Spinal cord (tissue), 9 donors: ENCODE measurements at regions not wholly inside any gene's neighbourhood (a gene's known extent, or its start where the extent isn't known, plus 50 kb on each side); places are given as distances from the start of the nearest gene placed in this dataset.

Experiments used
- DNase-seq, 6 donors: peaks; one replicate each; pipeline versions ENCODE4 v3.0.0 to v3.0.0-alpha.2; 2013 to 2015; ENCODE audit warnings: low spot score in 6 of 6, low read depth in 4 of 6
- H3K27ac ChIP-seq: one replicate; pipeline ENCODE4 v1.5.1; 2013; ENCODE audit warnings: low read depth, low read length, control low read depth
- H3K27me3 ChIP-seq: one replicate; pipeline ENCODE4 v1.6.1; 2013; ENCODE audit warnings: low read length; ENCODE audit not compliant: control insufficient read depth, insufficient read depth
- H3K36me3 ChIP-seq: one replicate; pipeline ENCODE4 v1.6.1; 2013; ENCODE audit warnings: low read length; ENCODE audit not compliant: control insufficient read depth, insufficient read depth
- H3K4me1 ChIP-seq: one replicate; pipeline ENCODE4 v1.6.1; 2013; ENCODE audit warnings: low read length; ENCODE audit not compliant: control insufficient read depth, insufficient read depth
- H3K4me3 ChIP-seq: one replicate; pipeline ENCODE4 v1.5.1; 2013; ENCODE audit warnings: low read depth, low read length, control low read depth
- H3K9me3 ChIP-seq: one replicate; pipeline ENCODE4 v1.6.1; 2013; ENCODE audit warnings: low read length; ENCODE audit not compliant: control insufficient read depth, insufficient read depth
- WGBS: methylation state at CpG from one replicate; pipeline ENCODE4 v1.1.5; 2013; ENCODE audit warnings: missing lambda C conversion rate; ENCODE audit not compliant: insufficient coverage; 5-methylcytosine and 5-hydroxymethylcytosine counted together
- donor health status: healthy.

GRCh38 chr11:38305682-38306081, 1707.6 kb upstream of the RAG2 start:
- Histone ChIP-seq H3K4me1 (no peaks in the 10 kb centered on the region), H3K36me3 (no peaks in the 10 kb centered on the region), H3K27ac (no peak overlapping the region), H3K27me3 (no peaks in the 10 kb centered on the region), H3K4me3 (no peak overlapping the region), H3K9me3 (no peaks in the 10 kb centered on the region)
- peak in 3 of 6 donors; percentile 6 to 32 (median 20) for DNase-seq
- WGBS = 40% methylated on average over 2 of the region's 6 CpGs

DNA sequence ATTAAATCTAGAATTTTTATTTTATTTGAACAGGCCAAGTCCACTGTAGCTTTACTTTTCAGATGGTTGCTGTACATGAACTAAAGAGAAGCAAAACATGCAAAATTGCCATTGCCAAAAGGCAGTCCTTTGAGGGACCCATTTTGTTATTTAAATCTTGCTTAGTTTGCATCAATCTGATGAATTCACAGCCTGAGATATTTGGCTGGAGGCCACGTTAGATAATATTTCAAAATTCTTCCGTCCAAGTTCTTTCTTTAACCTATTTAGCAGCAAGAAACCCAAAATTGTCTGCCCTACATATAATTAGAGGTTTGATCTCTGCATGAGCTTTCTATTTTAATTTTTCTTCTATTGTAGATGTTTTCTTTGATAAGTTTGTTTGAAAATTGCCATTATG, 1706.9 kb upstream of the RAG2 start:
- Histone ChIP-seq H3K4me1 (no peaks in the 10 kb centered on the region), H3K4me3 (no peak overlapping the region), H3K36me3 (no peaks in the 10 kb centered on the region), H3K27me3 (no peaks in the 10 kb centered on the region), H3K9me3 (no peaks in the 10 kb centered on the region), H3K27ac (no peak overlapping the region)
- DNase-seq = peak in 2 of 6 donors; percentile 15 to 28
- WGBS = no CpG with 5 or more reads among the region's 2 CpGs

DNA sequence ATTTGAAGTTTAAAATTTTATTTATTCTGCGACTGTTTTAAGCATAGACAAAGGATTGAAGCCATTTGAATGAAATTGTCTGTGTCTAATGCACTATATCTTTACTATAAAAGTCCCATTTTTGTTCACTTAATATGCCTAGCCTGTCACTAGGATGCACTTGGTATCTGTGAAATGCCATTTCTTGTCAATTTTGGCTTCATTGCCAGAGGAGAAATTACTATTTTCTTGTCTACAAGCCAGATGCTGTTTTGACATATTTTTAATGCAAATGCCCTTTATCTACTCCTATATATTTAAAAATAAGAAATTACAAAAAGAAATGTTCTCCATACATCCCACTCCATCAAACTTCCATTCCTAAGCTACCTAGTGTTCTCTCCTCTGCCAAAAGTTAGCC, 1704.5 kb upstream of the RAG2 start:
- no peak overlapping the region for H3K4me3 ChIP-seq
- no peaks in the 10 kb centered on the region for H3K36me3 ChIP-seq
- DNase-seq = peak in 1 of 6 donors; percentile 26
- no peaks in the 10 kb centered on the region for H3K4me1 ChIP-seq
- WGBS = no CpG with 5 or more reads among the region's 1 CpG
- H3K27me3 ChIP-seq = no peaks in the 10 kb centered on the region
- no peak overlapping the region for H3K27ac ChIP-seq
- H3K9me3 ChIP-seq = no peaks in the 10 kb centered on the region

- Histone ChIP-seq H3K36me3 (no peaks in the 10 kb centered on the region), H3K27me3 (no peaks in the 10 kb centered on the region), H3K4me1 (no peaks in the 10 kb centered on the region), H3K9me3 (no peaks in the 10 kb centered on the region), H3K4me3 (no peak overlapping the region), H3K27ac (no peak overlapping the region)
- no peak for DNase-seq
- WGBS = no CpG with 5 or more reads among the region's 2 CpGs
Measured at GRCh38 chr11:38300570-38300969, 1702.5 kb upstream of the RAG2 start.

GRCh38 chr11:38296211-38296776, 1698.3 kb upstream of the RAG2 start:
- DNase-seq = no peak
- peaks cover 2% of the 10 kb centered on the region for H3K9me3 ChIP-seq
- no peak overlapping the region for H3K4me3 ChIP-seq
- H3K4me1 ChIP-seq = no peaks in the 10 kb centered on the region
- WGBS = 94% methylated on average over 21 of the region's 33 CpGs
- no peaks in the 10 kb centered on the region for H3K27me3 ChIP-seq
- H3K36me3 ChIP-seq = no peaks in the 10 kb centered on the region
- no peak overlapping the region for H3K27ac ChIP-seq

GRCh38 chr11:38282718-38283117, 1684.7 kb upstream of the RAG2 start:
- H3K27ac ChIP-seq = no peak overlapping the region
- no peaks in the 10 kb centered on the region for H3K9me3 ChIP-seq
- no peak overlapping the region for H3K4me3 ChIP-seq
- no peak for DNase-seq
- H3K27me3 ChIP-seq = no peaks in the 10 kb centered on the region
- no peaks in the 10 kb centered on the region for H3K36me3 ChIP-seq
- H3K4me1 ChIP-seq = no peaks in the 10 kb centered on the region
- WGBS = no CpG with 5 or more reads among the region's 4 CpGs

DNA sequence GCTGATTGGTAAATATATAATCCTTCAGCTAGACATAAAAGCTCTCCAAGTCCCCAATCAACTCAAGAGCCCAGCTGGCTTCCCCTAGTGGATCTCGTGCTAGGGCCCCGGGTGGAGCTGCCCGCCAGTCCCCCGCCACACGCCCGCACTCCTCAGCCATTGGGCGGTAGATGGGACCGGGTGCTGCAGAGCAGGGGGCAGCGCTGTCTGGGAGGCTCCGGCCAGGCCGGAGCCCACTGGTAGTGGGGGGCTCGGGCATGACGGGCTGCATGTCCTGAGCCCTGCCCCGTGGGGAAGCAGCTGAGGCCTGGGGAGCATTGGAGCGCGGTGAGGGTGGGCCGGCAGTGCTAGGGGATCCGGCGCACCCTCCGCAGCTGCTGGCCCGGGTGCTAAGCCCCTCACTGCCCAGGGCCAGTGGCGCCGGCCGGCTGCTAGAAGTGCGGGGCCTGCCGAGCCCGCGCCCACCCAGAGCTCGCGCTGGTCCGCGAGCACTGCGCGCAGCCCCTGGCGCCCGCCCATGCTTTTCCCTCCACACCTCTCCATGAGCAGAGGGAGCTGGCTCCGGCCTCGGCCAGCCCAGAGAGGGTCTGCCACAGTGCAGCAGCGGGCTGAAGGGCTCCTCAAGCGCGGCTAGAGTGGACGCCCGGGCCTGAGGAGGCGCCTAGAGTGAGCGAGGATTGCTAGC, 1680.6 kb upstream of the RAG2 start:
- no peak for DNase-seq
- Histone ChIP-seq H3K4me3 (no peak overlapping the region), H3K27me3 (no peaks in the 10 kb centered on the region), H3K4me1 (no peaks in the 10 kb centered on the region), H3K27ac (no peak overlapping the region), H3K36me3 (no peaks in the 10 kb centered on the region), H3K9me3 (no peaks in the 10 kb centered on the region)
- 98% methylated on average over 35 of the region's 45 CpGs for WGBS

GRCh38 chr11:38274031-38274430, 1676.0 kb upstream of the RAG2 start:
- Histone ChIP-seq H3K27me3 (no peaks in the 10 kb centered on the region), H3K36me3 (no peaks in the 10 kb centered on the region), H3K4me1 (no peaks in the 10 kb centered on the region), H3K4me3 (no peak overlapping the region), H3K27ac (no peak overlapping the region), H3K9me3 (no peaks in the 10 kb centered on the region)
- peak in 2 of 6 donors; percentile 16 to 40 for DNase-seq
- no CpG with 5 or more reads among the region's 2 CpGs for WGBS

GRCh38 chr11:38272376-38272775, 1674.3 kb upstream of the RAG2 start:
- peak in 1 of 6 donors; percentile 54 for DNase-seq
- H3K4me1 ChIP-seq = no peaks in the 10 kb centered on the region
- WGBS = no CpG with 5 or more reads among the region's 4 CpGs
- no peaks in the 10 kb centered on the region for H3K27me3 ChIP-seq
- H3K4me3 ChIP-seq = no peak overlapping the region
- no peaks in the 10 kb centered on the region for H3K9me3 ChIP-seq
- H3K36me3 ChIP-seq = no peaks in the 10 kb centered on the region
- H3K27ac ChIP-seq = no peak overlapping the region

- H3K9me3 ChIP-seq = no peaks in the 10 kb centered on the region
- DNase-seq = no peak
- WGBS = no CpG with 5 or more reads among the region's 3 CpGs
- H3K4me1 ChIP-seq = no peaks in the 10 kb centered on the region
- H3K4me3 ChIP-seq = no peak overlapping the region
- H3K27me3 ChIP-seq = no peaks in the 10 kb centered on the region
- H3K27ac ChIP-seq = no peak overlapping the region
- no peaks in the 10 kb centered on the region for H3K36me3 ChIP-seq
Measured at GRCh38 chr11:38266691-38267090, 1668.7 kb upstream of the RAG2 start.
